ENCODE measurements at regions not wholly inside any gene's neighbourhood (a gene's known extent, or its start where the extent isn't known, plus 50 kb on each side); places are given as distances from the start of the nearest gene placed in this dataset.

DNA sequence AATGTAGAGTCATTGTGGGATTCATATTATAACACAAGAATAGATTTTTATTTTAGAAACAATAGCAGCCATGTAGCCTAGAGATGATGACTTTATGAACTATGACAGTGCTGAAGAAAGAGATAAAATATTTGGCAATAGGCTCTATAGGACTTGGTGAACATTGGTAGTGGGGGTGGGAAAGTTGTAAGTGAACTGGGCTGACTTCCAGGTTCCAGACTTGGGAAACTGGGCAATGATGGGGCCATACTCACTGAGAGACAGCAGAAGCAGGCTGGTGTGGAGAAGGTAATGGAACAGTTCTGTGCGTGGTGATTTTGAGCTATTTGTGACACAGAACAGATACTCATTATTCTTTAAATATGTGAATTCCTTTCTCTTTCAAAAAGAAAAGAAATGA is 470.3 kb upstream of the HNRNPA3 start:
- Histone ChIP-seq H3K4me3 (ENCODE audit: control insufficient read depth in 1 of 7, extremely low read depth in 1 of 7, insufficient read depth in 4 of 7, low read depth in 2 of 7, low read length in 6 of 7) (no peak overlapping the region), H3K27ac (ENCODE audit: insufficient read depth in 1 of 2, low read depth in 1 of 2, low read length in 2 of 2, poor library complexity in 1 of 2, severe bottlenecking in 2 of 2) (no peak overlapping the region), H3K4me1 (ENCODE audit: control extremely low read depth in 1 of 4, control insufficient read depth in 4 of 4, insufficient read depth in 4 of 4, low read length in 3 of 4) (no peaks in the 10 kb centered on the region), H3K9me3 (ENCODE audit: control extremely low read depth in 1 of 5, control insufficient read depth in 4 of 5, insufficient read depth in 2 of 5, low read depth in 1 of 5, low read length in 4 of 5) (no peaks in the 10 kb centered on the region), H3K27me3 (replicated peaks in 2 of 5; ENCODE audit: control insufficient read depth in 4 of 5, insufficient read depth in 5 of 5, low read length in 4 of 5) (no peaks in the 10 kb centered on the region), H3K36me3 (ENCODE audit: control insufficient read depth in 4 of 4, insufficient read depth in 4 of 4, low read length in 3 of 4) (no peaks in the 10 kb centered on the region)
- WGBS (ENCODE audit: insufficient coverage), result no CpG with 5 or more reads among the region's 1 CpG
- DNase-seq, result no peak
- ChIA-PET POLR2A (interaction anchor here (1.1 kb wide), 1 partner anchor 12 kb away, joined by 3 read pairs; no protein-coding TSS in a partner anchor), CTCF (no interaction called here)

DNA sequence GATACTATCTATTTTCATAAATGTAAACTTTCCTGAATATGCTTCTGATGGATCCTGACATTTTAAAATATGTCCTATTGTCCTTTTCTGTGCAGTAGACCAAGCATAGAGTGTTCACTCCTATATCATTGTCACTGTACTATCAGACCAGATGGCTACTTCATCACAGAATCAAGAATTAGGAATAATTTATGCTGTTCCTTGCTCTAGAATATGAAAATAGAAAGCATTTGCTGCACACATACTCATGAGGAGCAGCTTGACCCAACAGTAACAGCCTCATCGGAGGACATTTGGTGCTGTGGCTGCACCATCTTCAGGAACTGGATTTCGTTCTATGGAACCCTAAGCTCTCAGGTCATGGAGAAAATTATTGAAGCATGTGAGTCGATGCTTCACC is 468.9 kb upstream of the HNRNPA3 start:
- 100% methylated on average over 2 of the region's 3 CpGs for WGBS (ENCODE audit: insufficient coverage)
- no peaks in the 10 kb centered on the region for H3K4me1 ChIP-seq (ENCODE audit: control extremely low read depth in 1 of 4, control insufficient read depth in 4 of 4, insufficient read depth in 4 of 4, low read length in 3 of 4)
- no peak for DNase-seq
- H3K4me3 ChIP-seq (ENCODE audit: control insufficient read depth in 1 of 7, extremely low read depth in 1 of 7, insufficient read depth in 4 of 7, low read depth in 2 of 7, low read length in 6 of 7), result no peak overlapping the region
- no peaks in the 10 kb centered on the region for H3K27me3 ChIP-seq (replicated peaks in 2 of 5; ENCODE audit: control insufficient read depth in 4 of 5, insufficient read depth in 5 of 5, low read length in 4 of 5)
- ChIA-PET CTCF (no interaction called here), POLR2A (no interaction called here)
- H3K27ac ChIP-seq (ENCODE audit: insufficient read depth in 1 of 2, low read depth in 1 of 2, low read length in 2 of 2, poor library complexity in 1 of 2, severe bottlenecking in 2 of 2), result no peak overlapping the region
- H3K9me3 ChIP-seq (ENCODE audit: control extremely low read depth in 1 of 5, control insufficient read depth in 4 of 5, insufficient read depth in 2 of 5, low read depth in 1 of 5, low read length in 4 of 5), result no peaks in the 10 kb centered on the region
- H3K36me3 ChIP-seq (ENCODE audit: control insufficient read depth in 4 of 4, insufficient read depth in 4 of 4, low read length in 3 of 4), result no peaks in the 10 kb centered on the region

DNA sequence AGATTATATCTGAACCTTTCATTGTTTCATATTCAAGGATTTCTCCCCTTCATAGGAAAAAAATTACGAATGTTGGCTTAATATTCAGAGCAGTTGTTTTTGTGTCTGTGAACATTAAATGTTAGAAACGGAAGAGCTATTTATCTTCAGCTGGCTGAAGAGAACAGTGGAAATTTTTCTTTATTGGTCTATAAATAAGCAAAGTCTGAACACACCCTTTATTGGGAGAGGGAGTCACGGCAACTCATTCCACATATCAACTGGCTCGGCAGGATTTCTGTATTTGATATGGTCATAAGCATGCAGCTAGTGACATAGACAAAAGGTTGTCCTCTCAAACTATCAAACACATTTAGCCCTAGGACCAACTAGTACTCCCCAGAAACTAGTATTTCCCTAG is 468.4 kb upstream of the HNRNPA3 start:
- Histone ChIP-seq H3K4me3 (ENCODE audit: control insufficient read depth in 1 of 7, extremely low read depth in 1 of 7, insufficient read depth in 4 of 7, low read depth in 2 of 7, low read length in 6 of 7) (no peak overlapping the region), H3K4me1 (ENCODE audit: control extremely low read depth in 1 of 4, control insufficient read depth in 4 of 4, insufficient read depth in 4 of 4, low read length in 3 of 4) (no peaks in the 10 kb centered on the region), H3K27me3 (replicated peaks in 2 of 5; ENCODE audit: control insufficient read depth in 4 of 5, insufficient read depth in 5 of 5, low read length in 4 of 5) (no peaks in the 10 kb centered on the region), H3K9me3 (ENCODE audit: control extremely low read depth in 1 of 5, control insufficient read depth in 4 of 5, insufficient read depth in 2 of 5, low read depth in 1 of 5, low read length in 4 of 5) (no peaks in the 10 kb centered on the region), H3K36me3 (ENCODE audit: control insufficient read depth in 4 of 4, insufficient read depth in 4 of 4, low read length in 3 of 4) (no peaks in the 10 kb centered on the region), H3K27ac (ENCODE audit: insufficient read depth in 1 of 2, low read depth in 1 of 2, low read length in 2 of 2, poor library complexity in 1 of 2, severe bottlenecking in 2 of 2) (no peak overlapping the region)
- CTCF ChIA-PET, result no interaction called here
- no peak for DNase-seq
- POLR2A ChIA-PET, result no interaction called here
- 100% methylated on average over 2 of the region's 4 CpGs for WGBS (ENCODE audit: insufficient coverage)

DNA sequence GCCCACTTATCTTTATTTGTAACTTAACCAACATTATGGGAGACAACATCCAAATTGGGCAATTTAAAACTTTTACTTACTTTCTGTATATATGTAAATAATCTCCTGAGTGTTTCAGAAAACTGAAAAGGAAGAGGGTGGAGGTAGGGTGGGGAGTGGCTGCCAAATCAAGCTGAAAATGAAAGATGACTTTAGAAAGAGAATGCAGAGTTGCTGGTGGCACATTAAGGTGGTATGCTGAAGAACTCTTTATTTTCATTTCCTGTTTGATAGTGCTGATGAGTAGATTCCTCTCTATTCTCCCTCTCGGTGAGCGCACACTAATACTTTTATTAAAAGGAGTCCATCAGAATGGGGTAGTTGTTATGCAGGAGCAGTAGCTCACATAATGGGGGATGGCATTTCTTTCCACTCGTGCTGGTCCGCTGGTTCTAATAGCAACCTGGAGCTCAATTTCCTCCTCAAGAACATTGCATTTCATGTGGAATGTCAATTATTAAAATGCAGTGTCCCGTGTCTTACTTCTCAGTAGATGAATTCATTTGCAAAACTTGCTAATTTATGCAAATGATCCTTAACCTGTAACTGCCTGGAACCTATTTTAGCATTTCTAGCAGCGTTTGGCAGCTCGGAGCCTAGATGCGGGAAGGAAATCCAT is 466.9 kb upstream of the HNRNPA3 start:
- ChIA-PET CTCF (no interaction called here), POLR2A (no interaction called here)
- no peaks in the 10 kb centered on the region for H3K9me3 ChIP-seq (ENCODE audit: control extremely low read depth in 1 of 5, control insufficient read depth in 4 of 5, insufficient read depth in 2 of 5, low read depth in 1 of 5, low read length in 4 of 5)
- H3K4me1 ChIP-seq (ENCODE audit: control extremely low read depth in 1 of 4, control insufficient read depth in 4 of 4, insufficient read depth in 4 of 4, low read length in 3 of 4), result no peaks in the 10 kb centered on the region
- no peak for DNase-seq
- no peak overlapping the region for H3K4me3 ChIP-seq (ENCODE audit: control insufficient read depth in 1 of 7, extremely low read depth in 1 of 7, insufficient read depth in 4 of 7, low read depth in 2 of 7, low read length in 6 of 7)
- no peak overlapping the region for H3K27ac ChIP-seq (ENCODE audit: insufficient read depth in 1 of 2, low read depth in 1 of 2, low read length in 2 of 2, poor library complexity in 1 of 2, severe bottlenecking in 2 of 2)
- H3K27me3 ChIP-seq (replicated peaks in 2 of 5; ENCODE audit: control insufficient read depth in 4 of 5, insufficient read depth in 5 of 5, low read length in 4 of 5), result no peaks in the 10 kb centered on the region
- 95% methylated on average over 4 of the region's 8 CpGs for WGBS (ENCODE audit: insufficient coverage)
- H3K36me3 ChIP-seq (ENCODE audit: control insufficient read depth in 4 of 4, insufficient read depth in 4 of 4, low read length in 3 of 4), result no peaks in the 10 kb centered on the region

DNA sequence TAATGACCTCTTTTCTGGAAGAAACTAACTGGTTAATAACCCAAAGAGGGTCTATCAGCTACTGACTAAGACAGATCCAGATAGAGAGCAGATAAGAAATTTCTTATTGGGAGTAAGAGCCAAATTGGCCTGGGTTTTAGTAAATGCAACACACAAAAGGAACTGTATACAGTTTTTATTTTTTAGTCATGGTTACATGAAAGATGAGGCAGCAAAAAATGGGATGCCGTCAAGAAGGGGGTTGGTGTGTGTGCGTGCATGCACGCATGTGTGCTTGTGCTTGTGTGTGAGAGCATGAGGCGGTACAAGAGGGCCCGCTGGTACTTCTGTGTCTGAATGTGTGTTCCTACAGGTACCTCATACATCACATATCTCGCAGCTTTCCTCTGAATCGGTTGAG is 466.2 kb upstream of the HNRNPA3 start:
- ChIA-PET POLR2A (no interaction called here), CTCF (no interaction called here)
- Histone ChIP-seq H3K27me3 (replicated peaks in 2 of 5; ENCODE audit: control insufficient read depth in 4 of 5, insufficient read depth in 5 of 5, low read length in 4 of 5) (no peaks in the 10 kb centered on the region), H3K27ac (ENCODE audit: insufficient read depth in 1 of 2, low read depth in 1 of 2, low read length in 2 of 2, poor library complexity in 1 of 2, severe bottlenecking in 2 of 2) (no peak overlapping the region), H3K4me1 (ENCODE audit: control extremely low read depth in 1 of 4, control insufficient read depth in 4 of 4, insufficient read depth in 4 of 4, low read length in 3 of 4) (no peaks in the 10 kb centered on the region), H3K9me3 (ENCODE audit: control extremely low read depth in 1 of 5, control insufficient read depth in 4 of 5, insufficient read depth in 2 of 5, low read depth in 1 of 5, low read length in 4 of 5) (no peaks in the 10 kb centered on the region), H3K36me3 (ENCODE audit: control insufficient read depth in 4 of 4, insufficient read depth in 4 of 4, low read length in 3 of 4) (no peaks in the 10 kb centered on the region), H3K4me3 (ENCODE audit: control insufficient read depth in 1 of 7, extremely low read depth in 1 of 7, insufficient read depth in 4 of 7, low read depth in 2 of 7, low read length in 6 of 7) (no peak overlapping the region)
- 80% methylated on average over 1 of the region's 7 CpGs for WGBS (ENCODE audit: insufficient coverage)
- peak in 2 of 3 donors; percentile 3 to 11 for DNase-seq

DNA sequence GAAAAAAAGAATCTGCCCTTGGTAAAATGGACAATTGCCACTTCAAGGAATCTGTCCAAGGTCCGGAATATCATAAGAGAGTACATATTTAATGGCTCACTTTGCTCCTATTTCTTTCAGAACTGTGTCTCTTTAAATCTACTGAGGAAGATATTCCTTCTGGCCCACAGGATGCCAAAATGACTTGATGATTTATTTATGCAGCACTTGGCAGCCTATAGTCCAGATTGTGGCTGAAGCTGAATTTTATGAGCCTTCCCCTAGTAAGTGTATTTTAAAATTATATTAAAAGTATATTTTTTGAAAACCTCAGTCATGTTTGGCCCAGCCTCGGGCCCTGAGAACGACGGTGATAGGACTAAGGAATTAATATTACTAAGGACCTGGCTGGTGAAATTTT is 465.1 kb upstream of the HNRNPA3 start:
- no peak for DNase-seq
- H3K9me3 ChIP-seq (ENCODE audit: control extremely low read depth in 1 of 5, control insufficient read depth in 4 of 5, insufficient read depth in 2 of 5, low read depth in 1 of 5, low read length in 4 of 5), result no peaks in the 10 kb centered on the region
- no peak overlapping the region for H3K27ac ChIP-seq (ENCODE audit: insufficient read depth in 1 of 2, low read depth in 1 of 2, low read length in 2 of 2, poor library complexity in 1 of 2, severe bottlenecking in 2 of 2)
- no peaks in the 10 kb centered on the region for H3K27me3 ChIP-seq (replicated peaks in 2 of 5; ENCODE audit: control insufficient read depth in 4 of 5, insufficient read depth in 5 of 5, low read length in 4 of 5)
- POLR2A ChIA-PET, result no interaction called here
- no peaks in the 10 kb centered on the region for H3K4me1 ChIP-seq (ENCODE audit: control extremely low read depth in 1 of 4, control insufficient read depth in 4 of 4, insufficient read depth in 4 of 4, low read length in 3 of 4)
- no peak overlapping the region for H3K4me3 ChIP-seq (ENCODE audit: control insufficient read depth in 1 of 7, extremely low read depth in 1 of 7, insufficient read depth in 4 of 7, low read depth in 2 of 7, low read length in 6 of 7)
- 65% methylated on average over 3 of the region's 4 CpGs for WGBS (ENCODE audit: insufficient coverage)
- CTCF ChIA-PET, result no interaction called here
- no peaks in the 10 kb centered on the region for H3K36me3 ChIP-seq (ENCODE audit: control insufficient read depth in 4 of 4, insufficient read depth in 4 of 4, low read length in 3 of 4)

DNA sequence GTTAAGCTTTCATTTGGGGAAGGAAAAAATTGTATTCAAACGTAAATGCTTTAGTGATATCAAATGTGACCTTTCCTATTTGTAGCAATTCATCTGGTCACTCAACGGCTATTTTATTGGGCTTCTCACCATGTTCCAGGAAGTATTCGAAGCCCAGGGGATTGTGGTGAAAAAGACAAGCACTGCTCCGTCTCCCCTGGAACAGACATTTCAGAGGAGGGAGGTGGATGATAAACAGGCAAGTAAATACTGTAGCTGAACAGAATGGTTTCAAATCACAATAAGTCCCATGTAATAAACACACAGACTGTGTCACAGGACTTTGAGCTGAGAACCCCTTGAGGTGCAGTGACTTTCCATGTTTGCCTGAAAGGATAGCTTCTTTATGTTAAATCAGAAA is 464.7 kb upstream of the HNRNPA3 start:
- H3K4me3 ChIP-seq (ENCODE audit: control insufficient read depth in 1 of 7, extremely low read depth in 1 of 7, insufficient read depth in 4 of 7, low read depth in 2 of 7, low read length in 6 of 7), result no peak overlapping the region
- POLR2A ChIA-PET, result no interaction called here
- H3K9me3 ChIP-seq (ENCODE audit: control extremely low read depth in 1 of 5, control insufficient read depth in 4 of 5, insufficient read depth in 2 of 5, low read depth in 1 of 5, low read length in 4 of 5), result no peaks in the 10 kb centered on the region
- no peaks in the 10 kb centered on the region for H3K4me1 ChIP-seq (ENCODE audit: control extremely low read depth in 1 of 4, control insufficient read depth in 4 of 4, insufficient read depth in 4 of 4, low read length in 3 of 4)
- H3K27ac ChIP-seq (ENCODE audit: insufficient read depth in 1 of 2, low read depth in 1 of 2, low read length in 2 of 2, poor library complexity in 1 of 2, severe bottlenecking in 2 of 2), result no peak overlapping the region
- H3K36me3 ChIP-seq (ENCODE audit: control insufficient read depth in 4 of 4, insufficient read depth in 4 of 4, low read length in 3 of 4), result no peaks in the 10 kb centered on the region
- CTCF ChIA-PET, result no interaction called here
- DNase-seq, result no peak
- 83% methylated on average over 1 of the region's 4 CpGs for WGBS (ENCODE audit: insufficient coverage)
- no peaks in the 10 kb centered on the region for H3K27me3 ChIP-seq (replicated peaks in 2 of 5; ENCODE audit: control insufficient read depth in 4 of 5, insufficient read depth in 5 of 5, low read length in 4 of 5)
